SK-N-SH treated with all-trans-retinoic acid at 6 μM for 48 hours (cell line): ENCODE measurements at regions not wholly inside any gene's neighbourhood (a gene's known extent, or its start where the extent isn't known, plus 50 kb on each side); places are given as distances from the start of the nearest gene placed in this dataset.

Experiments used
- ATAC-seq: fragments of 200-7000 bp; cut with Tn5 transposase; 3 replicates; pipeline ENCODE4 v1.9.1; 2020; ENCODE audit warnings: mild to moderate bottlenecking, moderate library complexity
- BACH2 ChIP-seq: fragments of 250-450 bp; sonication (Bioruptor Pico); IDR thresholded peaks from 2 replicates; pipeline ENCODE4 v1.9.0; 2021; ENCODE audit warnings: mild to moderate bottlenecking, borderline replicate concordance
- CSDC2 ChIP-seq: fragments of 250-450 bp; sonication (Bioruptor Pico); IDR thresholded peaks from 2 replicates; pipeline ENCODE4 v1.5.0; 2020; ENCODE audit warnings: mild to moderate bottlenecking, moderate library complexity
- ESRRG ChIP-seq: fragments of 250-450 bp; sonication (Bioruptor Pico); IDR thresholded peaks from 2 replicates; pipeline ENCODE4 v1.6.1; 2021; ENCODE audit warnings: mild to moderate bottlenecking
- GLIS3 ChIP-seq: fragments of 250-450 bp; sonication (Bioruptor Pico); IDR thresholded peaks from 2 replicates; pipeline ENCODE4 v1.5.0; 2020; ENCODE audit warnings: mild to moderate bottlenecking, moderate library complexity
- ISL1 ChIP-seq: fragments of 250-450 bp; sonication (Bioruptor Pico); IDR thresholded peaks from 2 replicates; pipeline ENCODE4 v2.1.2; 2022; ENCODE audit warnings: mild to moderate bottlenecking, moderate library complexity
- OSR1 ChIP-seq: fragments of 250-450 bp; sonication (Bioruptor Pico); IDR thresholded peaks from 2 replicates; pipeline ENCODE4 v1.8.0; 2022; ENCODE audit warnings: moderate library complexity, mild to moderate bottlenecking, inconsistent platforms
- RARB ChIP-seq: fragments of 250-450 bp; sonication (Bioruptor Pico); IDR thresholded peaks from 2 replicates; pipeline ENCODE4 v1.8.0; 2021; ENCODE audit warnings: mild to moderate bottlenecking, moderate library complexity
- SNAI2 ChIP-seq: fragments of 250-450 bp; sonication (Bioruptor Pico); IDR thresholded peaks from 2 replicates; pipeline ENCODE4 v1.5.0; 2020; ENCODE audit warnings: mild to moderate bottlenecking, moderate library complexity
- TCF4 ChIP-seq: fragments of 250-450 bp; sonication (Bioruptor Pico); IDR thresholded peaks from 2 replicates; pipeline ENCODE4 v1.8.0; 2021; ENCODE audit warnings: mild to moderate bottlenecking, moderate library complexity, borderline replicate concordance
- TOX ChIP-seq: fragments of 250-450 bp; sonication (Bioruptor Pico); IDR thresholded peaks from 2 replicates; pipeline ENCODE4 v1.8.0; 2021; ENCODE audit warnings: mild to moderate bottlenecking, moderate library complexity, borderline replicate concordance
- ZC3H10 ChIP-seq: fragments of 250-450 bp; sonication (Bioruptor Pico); IDR thresholded peaks from 2 replicates; pipeline ENCODE4 v1.5.1; 2021; ENCODE audit warnings: mild to moderate bottlenecking, moderate library complexity
- ZFP3 ChIP-seq: fragments of 250-450 bp; sonication (Bioruptor Pico); IDR thresholded peaks from 2 replicates; pipeline ENCODE4 v1.5.0; 2020; ENCODE audit warnings: mild to moderate bottlenecking, moderate library complexity
- ZNF70 ChIP-seq: fragments of 450-650 bp; formaldehyde crosslinking; IDR thresholded peaks from 2 replicates; pipeline ENCODE4 v1.5.0; 2020; ENCODE audit warnings: mild to moderate bottlenecking, moderate library complexity
- ZNF8 ChIP-seq: fragments of 450-650 bp; formaldehyde crosslinking; IDR thresholded peaks from 2 replicates; pipeline ENCODE4 v1.5.0; 2020; ENCODE audit warnings: mild to moderate bottlenecking, moderate library complexity
- TF ChIP-seq, protein P1 (sequence below): fragments of 250-450 bp; sonication (Bioruptor Pico); IDR thresholded peaks from 2 replicates; pipeline ENCODE4 v1.5.1; 2020; ENCODE audit warnings: low read depth, mild to moderate bottlenecking, moderate library complexity
- TF ChIP-seq, protein P2 (sequence below): fragments of 250-450 bp; sonication (Bioruptor Pico); IDR thresholded peaks from 2 replicates; pipeline ENCODE4 v1.8.0; 2020; ENCODE audit warnings: mild to moderate bottlenecking, moderate library complexity, borderline replicate concordance
- TF ChIP-seq, protein P3 (sequence below): fragments of 250-450 bp; sonication (Bioruptor Pico); IDR thresholded peaks from 2 replicates; pipeline ENCODE4 v1.5.1; 2021; ENCODE audit warnings: mild to moderate bottlenecking, moderate library complexity
- TF ChIP-seq, protein P4 (sequence below): fragments of 250-450 bp; sonication (Bioruptor Pico); IDR thresholded peaks from 2 replicates; pipeline ENCODE4 v1.5.0; 2020; ENCODE audit warnings: mild to moderate bottlenecking, moderate library complexity

DNA sequence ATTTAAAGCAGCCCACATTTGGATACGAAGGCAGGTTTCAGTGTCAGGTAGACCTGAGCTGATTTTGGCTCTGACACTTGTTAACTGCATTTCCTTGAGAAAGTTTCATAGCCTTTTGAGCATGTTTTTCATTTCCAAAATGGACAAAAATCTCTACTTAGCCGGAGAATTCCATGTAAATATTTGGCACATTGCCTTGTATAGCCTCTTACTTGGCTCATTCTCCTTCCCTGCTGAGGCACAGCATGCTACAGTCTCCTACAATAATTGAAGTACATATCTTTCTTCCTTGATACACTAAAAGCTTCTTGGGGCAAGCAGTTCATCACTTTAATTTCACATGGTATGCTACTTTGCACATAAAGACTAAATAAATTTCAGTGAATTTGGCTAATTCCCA, 772.2 kb upstream of the CHAC2 start:
- ATAC-seq: no peak
- TF ChIP-seq BACH2: no peak
- no peak for TF ChIP-seq ZNF8 (CRISPR knock-in tag)
- TF ChIP-seq TCF4: no peak
- TF ChIP-seq, protein P1, sequence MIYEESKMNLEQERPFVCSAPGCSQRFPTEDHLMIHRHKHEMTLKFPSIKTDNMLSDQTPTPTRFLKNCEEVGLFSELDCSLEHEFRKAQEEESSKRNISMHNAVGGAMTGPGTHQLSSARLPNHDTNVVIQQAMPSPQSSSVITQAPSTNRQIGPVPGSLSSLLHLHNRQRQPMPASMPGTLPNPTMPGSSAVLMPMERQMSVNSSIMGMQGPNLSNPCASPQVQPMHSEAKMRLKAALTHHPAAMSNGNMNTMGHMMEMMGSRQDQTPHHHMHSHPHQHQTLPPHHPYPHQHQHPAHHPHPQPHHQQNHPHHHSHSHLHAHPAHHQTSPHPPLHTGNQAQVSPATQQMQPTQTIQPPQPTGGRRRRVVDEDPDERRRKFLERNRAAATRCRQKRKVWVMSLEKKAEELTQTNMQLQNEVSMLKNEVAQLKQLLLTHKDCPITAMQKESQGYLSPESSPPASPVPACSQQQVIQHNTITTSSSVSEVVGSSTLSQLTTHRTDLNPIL (CRISPR knock-in tag): no peak
- TF ChIP-seq, protein P2, sequence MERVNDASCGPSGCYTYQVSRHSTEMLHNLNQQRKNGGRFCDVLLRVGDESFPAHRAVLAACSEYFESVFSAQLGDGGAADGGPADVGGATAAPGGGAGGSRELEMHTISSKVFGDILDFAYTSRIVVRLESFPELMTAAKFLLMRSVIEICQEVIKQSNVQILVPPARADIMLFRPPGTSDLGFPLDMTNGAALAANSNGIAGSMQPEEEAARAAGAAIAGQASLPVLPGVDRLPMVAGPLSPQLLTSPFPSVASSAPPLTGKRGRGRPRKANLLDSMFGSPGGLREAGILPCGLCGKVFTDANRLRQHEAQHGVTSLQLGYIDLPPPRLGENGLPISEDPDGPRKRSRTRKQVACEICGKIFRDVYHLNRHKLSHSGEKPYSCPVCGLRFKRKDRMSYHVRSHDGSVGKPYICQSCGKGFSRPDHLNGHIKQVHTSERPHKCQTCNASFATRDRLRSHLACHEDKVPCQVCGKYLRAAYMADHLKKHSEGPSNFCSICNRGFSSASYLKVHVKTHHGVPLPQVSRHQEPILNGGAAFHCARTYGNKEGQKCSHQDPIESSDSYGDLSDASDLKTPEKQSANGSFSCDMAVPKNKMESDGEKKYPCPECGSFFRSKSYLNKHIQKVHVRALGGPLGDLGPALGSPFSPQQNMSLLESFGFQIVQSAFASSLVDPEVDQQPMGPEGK (CRISPR knock-in tag): no peak
- no peak for TF ChIP-seq ZFP3 (CRISPR knock-in tag)
- TF ChIP-seq GLIS3: no peak
- TF ChIP-seq ISL1 (CRISPR knock-in tag): no peak
- no peak for TF ChIP-seq CSDC2 (CRISPR knock-in tag)
- no peak for TF ChIP-seq SNAI2 (CRISPR knock-in tag)
- TF ChIP-seq ZC3H10 (CRISPR knock-in tag): no peak
- TF ChIP-seq, protein P3, sequence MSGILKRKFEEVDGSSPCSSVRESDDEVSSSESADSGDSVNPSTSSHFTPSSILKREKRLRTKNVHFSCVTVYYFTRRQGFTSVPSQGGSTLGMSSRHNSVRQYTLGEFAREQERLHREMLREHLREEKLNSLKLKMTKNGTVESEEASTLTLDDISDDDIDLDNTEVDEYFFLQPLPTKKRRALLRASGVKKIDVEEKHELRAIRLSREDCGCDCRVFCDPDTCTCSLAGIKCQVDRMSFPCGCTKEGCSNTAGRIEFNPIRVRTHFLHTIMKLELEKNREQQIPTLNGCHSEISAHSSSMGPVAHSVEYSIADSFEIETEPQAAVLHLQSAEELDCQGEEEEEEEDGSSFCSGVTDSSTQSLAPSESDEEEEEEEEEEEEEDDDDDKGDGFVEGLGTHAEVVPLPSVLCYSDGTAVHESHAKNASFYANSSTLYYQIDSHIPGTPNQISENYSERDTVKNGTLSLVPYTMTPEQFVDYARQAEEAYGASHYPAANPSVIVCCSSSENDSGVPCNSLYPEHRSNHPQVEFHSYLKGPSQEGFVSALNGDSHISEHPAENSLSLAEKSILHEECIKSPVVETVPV: no peak
- TF ChIP-seq, protein P4, sequence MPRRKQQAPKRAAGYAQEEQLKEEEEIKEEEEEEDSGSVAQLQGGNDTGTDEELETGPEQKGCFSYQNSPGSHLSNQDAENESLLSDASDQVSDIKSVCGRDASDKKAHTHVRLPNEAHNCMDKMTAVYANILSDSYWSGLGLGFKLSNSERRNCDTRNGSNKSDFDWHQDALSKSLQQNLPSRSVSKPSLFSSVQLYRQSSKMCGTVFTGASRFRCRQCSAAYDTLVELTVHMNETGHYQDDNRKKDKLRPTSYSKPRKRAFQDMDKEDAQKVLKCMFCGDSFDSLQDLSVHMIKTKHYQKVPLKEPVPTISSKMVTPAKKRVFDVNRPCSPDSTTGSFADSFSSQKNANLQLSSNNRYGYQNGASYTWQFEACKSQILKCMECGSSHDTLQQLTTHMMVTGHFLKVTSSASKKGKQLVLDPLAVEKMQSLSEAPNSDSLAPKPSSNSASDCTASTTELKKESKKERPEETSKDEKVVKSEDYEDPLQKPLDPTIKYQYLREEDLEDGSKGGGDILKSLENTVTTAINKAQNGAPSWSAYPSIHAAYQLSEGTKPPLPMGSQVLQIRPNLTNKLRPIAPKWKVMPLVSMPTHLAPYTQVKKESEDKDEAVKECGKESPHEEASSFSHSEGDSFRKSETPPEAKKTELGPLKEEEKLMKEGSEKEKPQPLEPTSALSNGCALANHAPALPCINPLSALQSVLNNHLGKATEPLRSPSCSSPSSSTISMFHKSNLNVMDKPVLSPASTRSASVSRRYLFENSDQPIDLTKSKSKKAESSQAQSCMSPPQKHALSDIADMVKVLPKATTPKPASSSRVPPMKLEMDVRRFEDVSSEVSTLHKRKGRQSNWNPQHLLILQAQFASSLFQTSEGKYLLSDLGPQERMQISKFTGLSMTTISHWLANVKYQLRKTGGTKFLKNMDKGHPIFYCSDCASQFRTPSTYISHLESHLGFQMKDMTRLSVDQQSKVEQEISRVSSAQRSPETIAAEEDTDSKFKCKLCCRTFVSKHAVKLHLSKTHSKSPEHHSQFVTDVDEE (CRISPR knock-in tag): no peak
- no peak for TF ChIP-seq ZNF70 (CRISPR knock-in tag)
- TF ChIP-seq, all 23 proteins: peak for 0

DNA sequence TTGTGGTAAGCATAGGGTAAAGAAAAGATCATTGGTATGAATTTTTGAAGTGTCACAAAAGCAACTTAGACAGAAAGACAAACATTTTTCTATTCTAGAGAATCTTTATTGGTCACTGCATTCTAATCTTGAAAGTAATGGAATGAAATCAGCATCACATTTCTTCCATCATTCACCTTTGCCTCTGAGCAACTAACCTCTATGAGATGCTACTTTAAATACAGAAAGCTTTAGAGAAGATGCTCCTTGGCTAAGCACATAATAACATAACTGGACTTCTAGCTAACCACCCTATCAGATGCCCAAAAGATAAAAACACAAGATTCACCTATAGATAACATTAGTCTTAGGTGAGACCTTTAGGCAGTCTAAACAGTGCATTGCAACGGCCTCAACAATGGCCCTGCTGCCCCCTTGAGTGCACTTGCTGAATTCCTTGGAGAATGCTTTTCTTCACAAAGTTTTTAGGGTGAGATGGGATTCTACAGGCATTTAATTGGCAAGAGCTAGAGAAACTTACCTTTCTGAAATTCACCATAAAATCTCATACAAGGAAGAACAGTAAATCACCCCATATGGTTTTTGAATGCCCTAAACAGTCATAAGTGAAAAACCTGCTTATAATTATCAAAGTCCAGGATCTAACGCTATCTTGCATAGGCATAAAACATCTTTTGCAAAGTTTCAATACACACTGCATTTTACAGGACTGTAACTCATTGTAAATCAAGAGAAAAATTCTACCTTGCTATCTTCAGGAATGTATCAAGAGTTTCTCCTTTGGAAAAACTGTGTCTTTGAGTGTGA, 791.3 kb upstream of the CHAC2 start:
- peak; percentile 67; the same call in 2 of the 3 replicates for ATAC-seq
- TF ChIP-seq, protein P2 (CRISPR knock-in tag): no peak
- TF ChIP-seq ZFP3 (CRISPR knock-in tag) (no peak), ESRRG (CRISPR knock-in tag) (no peak), ZNF8 (CRISPR knock-in tag) (no peak), OSR1 (CRISPR knock-in tag) (no peak), TCF4 (no peak), TOX (CRISPR knock-in tag) (no peak), GLIS3 (no peak), ZNF70 (CRISPR knock-in tag) (no peak)
- TF ChIP-seq, protein P3: no peak

DNA sequence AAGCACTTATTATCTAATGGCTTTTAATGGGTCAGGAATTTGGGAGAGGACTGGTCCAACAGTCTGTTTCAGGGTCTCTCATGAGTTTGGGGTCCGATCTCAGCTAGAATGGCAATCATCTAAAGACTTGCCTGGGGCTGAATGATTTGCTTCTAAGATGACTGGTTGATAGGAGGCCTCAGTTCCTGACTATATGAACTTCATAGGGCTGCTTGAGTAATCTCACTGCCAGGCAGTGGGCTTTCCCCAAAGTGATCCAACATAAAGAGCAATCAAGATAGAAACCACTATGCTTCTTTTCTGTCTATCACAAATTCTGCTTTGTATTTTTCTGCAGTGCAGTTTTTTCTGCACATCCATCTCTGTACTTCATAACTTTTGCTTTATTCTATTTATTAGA, 793.5 kb upstream of the CHAC2 start:
- no peak for ATAC-seq
- TF ChIP-seq BACH2: no peak
- TF ChIP-seq RARB (CRISPR knock-in tag): no peak
- TF ChIP-seq OSR1 (CRISPR knock-in tag): no peak
- TF ChIP-seq TCF4: no peak
